Breast epithelium (tissue), 3 donors: ENCODE measurements at regions not wholly inside any gene's neighbourhood (a gene's known extent, or its start where the extent isn't known, plus 50 kb on each side); places are given as distances from the start of the nearest gene placed in this dataset.

Experiments
- CTCF ChIP-seq, 3 donors: fragments of 450-650 bp; IDR thresholded peaks; one replicate each; pipeline ENCODE4 v1.5.1; 2016 to 2017; ENCODE audit warnings: antibody characterized with exemption in 3 of 3, mild to moderate bottlenecking in 3 of 3, moderate library complexity in 3 of 3
- POLR2A ChIP-seq: fragments of 450-650 bp; IDR thresholded peaks from one replicate; pipeline ENCODE4 v1.6.1; 2016; ENCODE audit warnings: antibody characterized with exemption, mild to moderate bottlenecking, moderate library complexity
- POLR2AphosphoS5 ChIP-seq, 3 donors: sonication (generic); formaldehyde crosslinking; IDR thresholded peaks; one replicate each; pipeline ENCODE4 v1.6.1; 2017; ENCODE audit warnings: antibody characterized with exemption in 3 of 3

DNA sequence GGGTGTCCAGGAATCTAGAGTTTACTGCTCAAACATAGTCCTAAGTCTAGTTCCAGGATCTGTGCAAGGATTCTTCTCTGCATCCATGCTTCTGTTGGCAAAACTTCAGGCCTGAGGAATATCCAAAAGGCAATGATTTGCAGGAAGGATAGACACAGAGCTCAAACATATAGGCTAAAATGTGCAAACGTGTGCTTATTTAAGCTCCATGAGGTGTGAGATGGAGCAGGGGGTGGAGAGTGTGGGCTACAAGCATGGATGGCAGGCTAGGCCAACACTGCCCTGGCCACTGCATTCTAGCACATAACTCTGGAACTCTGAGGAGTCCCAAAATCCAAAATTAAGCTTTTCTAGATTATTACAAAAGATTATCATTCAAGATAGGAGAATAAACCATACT is 301.1 kb downstream of the PAX3 start:
- TF ChIP-seq CTCF (IDR thresholded peaks at IDR 0.05): no peak
- no peak for TF ChIP-seq POLR2A
- no peak for TF ChIP-seq POLR2AphosphoS5 (IDR thresholded peaks at IDR 0.05)
